ENCODE measurements at regions not wholly inside any gene's neighbourhood (a gene's known extent, or its start where the extent isn't known, plus 50 kb on each side); places are given as distances from the start of the nearest gene placed in this dataset.

DNA sequence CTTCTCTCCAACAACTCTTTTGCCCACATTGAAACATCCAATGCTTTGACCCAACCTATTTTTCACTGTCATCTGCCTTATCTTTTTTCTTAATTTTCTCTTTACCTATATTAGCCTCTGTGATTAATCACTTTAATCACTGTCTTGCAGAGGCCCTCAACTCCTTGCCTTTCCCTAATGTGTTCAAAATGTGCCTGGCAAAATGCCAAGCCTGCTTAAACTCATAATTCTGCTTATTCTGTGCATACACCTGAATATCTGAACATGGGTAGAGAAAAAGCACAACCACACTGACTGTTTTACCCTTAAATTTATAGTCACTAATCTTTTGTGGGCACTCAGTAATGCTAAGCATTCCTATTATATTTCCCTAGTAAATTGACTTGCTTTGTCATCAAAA lies 63.0 kb upstream of the GALNT13 start:
- TF ChIP-seq, protein P1, sequence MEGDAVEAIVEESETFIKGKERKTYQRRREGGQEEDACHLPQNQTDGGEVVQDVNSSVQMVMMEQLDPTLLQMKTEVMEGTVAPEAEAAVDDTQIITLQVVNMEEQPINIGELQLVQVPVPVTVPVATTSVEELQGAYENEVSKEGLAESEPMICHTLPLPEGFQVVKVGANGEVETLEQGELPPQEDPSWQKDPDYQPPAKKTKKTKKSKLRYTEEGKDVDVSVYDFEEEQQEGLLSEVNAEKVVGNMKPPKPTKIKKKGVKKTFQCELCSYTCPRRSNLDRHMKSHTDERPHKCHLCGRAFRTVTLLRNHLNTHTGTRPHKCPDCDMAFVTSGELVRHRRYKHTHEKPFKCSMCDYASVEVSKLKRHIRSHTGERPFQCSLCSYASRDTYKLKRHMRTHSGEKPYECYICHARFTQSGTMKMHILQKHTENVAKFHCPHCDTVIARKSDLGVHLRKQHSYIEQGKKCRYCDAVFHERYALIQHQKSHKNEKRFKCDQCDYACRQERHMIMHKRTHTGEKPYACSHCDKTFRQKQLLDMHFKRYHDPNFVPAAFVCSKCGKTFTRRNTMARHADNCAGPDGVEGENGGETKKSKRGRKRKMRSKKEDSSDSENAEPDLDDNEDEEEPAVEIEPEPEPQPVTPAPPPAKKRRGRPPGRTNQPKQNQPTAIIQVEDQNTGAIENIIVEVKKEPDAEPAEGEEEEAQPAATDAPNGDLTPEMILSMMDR (IDR thresholded peaks at IDR 0.05), result no peak
- TF ChIP-seq POLR2A (IDR thresholded peaks at IDR 0.05) (no peak), EP300 (IDR thresholded peaks at IDR 0.05) (no peak)
